HepG2 (cell line): ENCODE measurements at regions not wholly inside any gene's neighbourhood (a gene's known extent, or its start where the extent isn't known, plus 50 kb on each side); places are given as distances from the start of the nearest gene placed in this dataset.

Experiments used
- ATAC-seq: fragments of 200-7000 bp; cut with Tn5 transposase; 3 replicates; pipeline ENCODE4 v1.9.1; 2020; ENCODE audit warnings: mild to moderate bottlenecking, moderate library complexity
- BruUV-seq: library from RNA; stranded (reverse); fragments of 400-500 nt; replicated peaks from 2 replicates; lab custom pipeline; 2021; lab: Mats Ljungman, UMichigan
- CTCF ChIA-PET: fragments of 300-600 bp; formaldehyde crosslinking; extraction: SDS; loops from one replicate; lab custom pipeline; 2021; ENCODE audit warnings: low total read pairs, inconsistent platforms, low intra/inter-chr PET ratio; lab: Yijun Ruan, JAX
- POLR2A ChIA-PET: fragments of 350-600 bp; sonication (Branson Sonifier 250); formaldehyde crosslinking; loops from one replicate; lab custom pipeline; 2020; ENCODE audit warnings: antibody characterized with exemption, inconsistent platforms; lab: Yijun Ruan, JAX
- DNase-seq: peaks from one replicate; pipeline ENCODE4 v3.0.0-alpha.2; 2015; ENCODE audit warnings: low spot score
- FAIRE-seq: peaks from 3 replicates; lab custom pipeline; 2011; peaks lifted over from hg19 to GRCh38; lab: Jason Lieb, UNC
- H2AFZ ChIP-seq: one replicate; pipeline ENCODE4 v1.6.1; 2011; ENCODE audit warnings: low read length, inconsistent platforms
- H3K27ac ChIP-seq: fragments of 300-600 bp; 3 replicates; pipeline ENCODE4 v1.8.0; 2011; ENCODE audit warnings: mixed run types, mild to moderate bottlenecking, mixed read lengths, low read length, inconsistent platforms; ENCODE audit not compliant: insufficient read depth; ENCODE audit errors: extremely low read length
- H3K27me3 ChIP-seq, 2 experiments: fragments of 200-600 bp in 1 of 2; 2 replicates in 1 of 2; 3 replicates in 1 of 2; pipeline versions ENCODE4 v1.6.0 to v1.8.0; 2011; ENCODE audit warnings: low read length in 2 of 2, mild to moderate bottlenecking in 2 of 2, moderate library complexity in 2 of 2, inconsistent platforms in 1 of 2; ENCODE audit not compliant: insufficient read depth in 2 of 2, control insufficient read depth in 1 of 2
- H3K36me3 ChIP-seq, 2 experiments: fragments of 200-600 bp in 1 of 2; replicated peaks in 1 of 2; 2 replicates in 1 of 2; 3 replicates in 1 of 2; pipeline versions ENCODE4 v1.5.1 to v1.8.0; 2011; ENCODE audit warnings: low read length in 2 of 2, inconsistent platforms in 1 of 2; ENCODE audit not compliant: insufficient read depth in 2 of 2, control insufficient read depth in 1 of 2
- H3K4me1 ChIP-seq: 2 replicates; pipeline ENCODE4 v1.5.1; 2012; ENCODE audit warnings: low read length, inconsistent platforms; ENCODE audit not compliant: insufficient read depth
- H3K4me2 ChIP-seq: 2 replicates; pipeline ENCODE4 v1.6.0; 2011; ENCODE audit warnings: low read depth, low read length, inconsistent platforms
- H3K4me3 ChIP-seq, 3 experiments: fragments of 200-600 bp in 1 of 3; sonication (generic), shearing (Covaris generic) in 1 of 3; replicated peaks in 1 of 3; 2 replicates each; pipeline ENCODE4 v1.5.1; 2011 to 2016; ENCODE audit warnings: low read length in 3 of 3, inconsistent platforms in 2 of 3, low read depth in 2 of 3, mild to moderate bottlenecking in 2 of 3, control low read depth in 1 of 3, mixed read lengths in 1 of 3; ENCODE audit not compliant: insufficient read depth in 1 of 3
- H3K79me2 ChIP-seq: one replicate; pipeline ENCODE4 v1.6.1; 2011; ENCODE audit warnings: low read length, inconsistent platforms; ENCODE audit not compliant: insufficient read depth
- H3K9ac ChIP-seq: 2 replicates; pipeline ENCODE4 v1.6.0; 2011; ENCODE audit warnings: mild to moderate bottlenecking, low read depth, low read length, inconsistent platforms; ENCODE audit not compliant: insufficient read depth
- H3K9me3 ChIP-seq: 2 replicates; pipeline ENCODE4 v1.5.1; 2012; ENCODE audit warnings: mild to moderate bottlenecking, low read length
- H4K20me1 ChIP-seq: 2 replicates; pipeline ENCODE4 v1.6.0; 2011; ENCODE audit warnings: inconsistent platforms, mild to moderate bottlenecking, low read length, moderate library complexity; ENCODE audit not compliant: insufficient read depth
- CREM ChIP-seq, 2 experiments: sonication (generic) in 1 of 2; formaldehyde crosslinking in 1 of 2; IDR thresholded peaks; 2 replicates each; pipeline versions ENCODE4 v1.4.0 to v1.6.1; 2016 to 2020; ENCODE audit warnings: antibody characterized with exemption in 1 of 2, mild to moderate bottlenecking in 1 of 2, missing genetic modification reagents in 1 of 2
- FOXA1 ChIP-seq, 2 experiments: fragments of 450-650 bp in 1 of 2; sonication (generic) in 1 of 2; formaldehyde crosslinking in 1 of 2; IDR thresholded peaks; 2 replicates each; pipeline versions ENCODE4 v1.4.0 to v1.6.1; 2016 to 2020; ENCODE audit warnings: missing genetic modification reagents in 1 of 2
- HDAC1 ChIP-seq: sonication (generic); formaldehyde crosslinking; IDR thresholded peaks from 2 replicates; pipeline ENCODE4 v1.5.1; 2020; ENCODE audit warnings: mild to moderate bottlenecking, missing genetic modification reagents
- NFYC ChIP-seq: IDR thresholded peaks from 2 replicates; pipeline ENCODE4 v1.6.1; 2016; ENCODE audit warnings: missing genetic modification reagents, missing compliant biosample characterization
- ZMYM2 ChIP-seq: sonication (generic); formaldehyde crosslinking; IDR thresholded peaks from 2 replicates; pipeline ENCODE4 v1.8.0; 2022; ENCODE audit warnings: mild to moderate bottlenecking, missing genetic modification reagents
- WGBS: methylation state at CpG from one replicate; pipeline ENCODE4 v1.1.6; 2017; ENCODE audit warnings: low lambda C conversion rate; 5-methylcytosine and 5-hydroxymethylcytosine counted together
- in situ Hi-C: cut with HindIII; loops from 2 replicates; pipeline ENCODE4 v1.10.0; 2017; ENCODE audit warnings: low pct_unique_long_range_greater_than_20kb; ENCODE audit not compliant: extremely low pct_ligation_motif_present
- intact Hi-C: fragments of 100-400 bp; cut with micrococcal nuclease; formaldehyde crosslinking; loops from one replicate; pipeline ENCODE4 v1.10.0; 2022; ENCODE audit not compliant: unreplicated experiment
- TF ChIP-seq, protein P1 (sequence below): IDR thresholded peaks from 2 replicates; pipeline ENCODE4 v1.6.1; 2016; ENCODE audit warnings: missing compliant biosample characterization, missing genetic modification reagents, borderline replicate concordance
- TF ChIP-seq, protein P2 (sequence below): IDR thresholded peaks from 2 replicates; pipeline ENCODE4 v1.6.1; 2016; ENCODE audit warnings: mild to moderate bottlenecking

DNA sequence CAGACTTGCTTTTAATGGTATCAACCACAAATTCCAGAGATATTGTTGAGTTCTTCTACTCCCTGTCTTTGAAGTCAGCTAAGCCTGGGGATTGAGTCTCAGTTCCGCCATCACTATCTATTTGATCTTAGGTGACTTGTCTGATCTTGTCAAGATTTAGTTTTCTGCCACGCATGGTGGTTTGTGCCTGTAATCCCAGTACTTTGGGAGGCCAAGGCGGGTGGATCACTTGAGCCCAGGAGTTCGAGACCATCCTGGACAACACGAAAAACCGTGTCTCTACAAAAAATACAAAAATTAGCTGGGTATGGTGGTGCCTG lies 376.9 kb downstream of the FGF9 start:
- H3K9ac ChIP-seq: no peak overlapping the region
- ATAC-seq (no peak), FAIRE-seq (no peak), DNase-seq (no peak)
- 51% methylated on average over 6 of the region's 6 CpGs for WGBS
- H3K79me2 ChIP-seq: no peaks in the 10 kb centered on the region
- no peak overlapping the region for H3K27ac ChIP-seq
- TF ChIP-seq ZMYM2 (CRISPR knock-in tag) (no peak), HDAC1 (CRISPR knock-in tag) (no peak), NFYC (CRISPR knock-in tag) (no peak), CREM (IDR thresholded peaks at IDR 0.05) (no peak), CREM (CRISPR knock-in tag; IDR thresholded peaks at IDR 0.05) (no peak), FOXA1 (IDR thresholded peaks at IDR 0.05) (no peak), FOXA1 (CRISPR knock-in tag; IDR thresholded peaks at IDR 0.05) (no peak)
- TF ChIP-seq, protein P1, sequence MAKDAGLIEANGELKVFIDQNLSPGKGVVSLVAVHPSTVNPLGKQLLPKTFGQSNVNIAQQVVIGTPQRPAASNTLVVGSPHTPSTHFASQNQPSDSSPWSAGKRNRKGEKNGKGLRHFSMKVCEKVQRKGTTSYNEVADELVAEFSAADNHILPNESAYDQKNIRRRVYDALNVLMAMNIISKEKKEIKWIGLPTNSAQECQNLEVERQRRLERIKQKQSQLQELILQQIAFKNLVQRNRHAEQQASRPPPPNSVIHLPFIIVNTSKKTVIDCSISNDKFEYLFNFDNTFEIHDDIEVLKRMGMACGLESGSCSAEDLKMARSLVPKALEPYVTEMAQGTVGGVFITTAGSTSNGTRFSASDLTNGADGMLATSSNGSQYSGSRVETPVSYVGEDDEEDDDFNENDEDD: no peak
- TF ChIP-seq, protein P2, sequence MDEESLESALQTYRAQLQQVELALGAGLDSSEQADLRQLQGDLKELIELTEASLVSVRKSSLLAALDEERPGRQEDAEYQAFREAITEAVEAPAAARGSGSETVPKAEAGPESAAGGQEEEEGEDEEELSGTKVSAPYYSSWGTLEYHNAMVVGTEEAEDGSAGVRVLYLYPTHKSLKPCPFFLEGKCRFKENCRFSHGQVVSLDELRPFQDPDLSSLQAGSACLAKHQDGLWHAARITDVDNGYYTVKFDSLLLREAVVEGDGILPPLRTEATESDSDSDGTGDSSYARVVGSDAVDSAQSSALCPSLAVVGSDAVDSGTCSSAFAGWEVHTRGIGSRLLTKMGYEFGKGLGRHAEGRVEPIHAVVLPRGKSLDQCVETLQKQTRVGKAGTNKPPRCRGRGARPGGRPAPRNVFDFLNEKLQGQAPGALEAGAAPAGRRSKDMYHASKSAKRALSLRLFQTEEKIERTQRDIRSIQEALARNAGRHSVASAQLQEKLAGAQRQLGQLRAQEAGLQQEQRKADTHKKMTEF (CRISPR knock-in tag): no peak
- ChIA-PET POLR2A (no interaction called here), CTCF (no interaction called here)
- no peak overlapping the region for H3K4me2 ChIP-seq
- H4K20me1 ChIP-seq: no peaks in the 10 kb centered on the region
- no peak overlapping the region for H2AFZ ChIP-seq
- H3K4me1 ChIP-seq: peaks cover 19% of the 10 kb centered on the region
- intact Hi-C loops: no loop called here
- no peaks in the 10 kb centered on the region for H3K36me3 ChIP-seq
- BruUV-seq: no TSS peak
- no peaks in the 10 kb centered on the region; a peak in 1 of 5 replicates for H3K27me3 ChIP-seq
- in situ Hi-C loops: no loop called here
- H3K4me3 ChIP-seq: no peak overlapping the region
- no peaks in the 10 kb centered on the region for H3K9me3 ChIP-seq
